HL-60 (cell line): ENCODE measurements at regions not wholly inside any gene's neighbourhood (a gene's known extent, or its start where the extent isn't known, plus 50 kb on each side); places are given as distances from the start of the nearest gene placed in this dataset.

Experiments
- DNase-seq, 2 experiments: peaks; one replicate each; pipeline ENCODE4 v3.0.0-alpha.2; 2010 to 2020; ENCODE audit warnings: low read depth in 1 of 2, low spot score in 1 of 2
- H3K27ac ChIP-seq: fragments of 250-450 bp; sonication (Bioruptor Pico); replicated peaks from 2 replicates; pipeline ENCODE4 v1.5.1; 2020; ENCODE audit warnings: mild to moderate bottlenecking, moderate library complexity
- H3K27me3 ChIP-seq: fragments of 250-450 bp; sonication (Bioruptor Pico); 2 replicates; pipeline ENCODE4 v1.5.1; 2021; ENCODE audit warnings: mild to moderate bottlenecking, moderate library complexity; ENCODE audit not compliant: insufficient read depth, poor library complexity, severe bottlenecking
- H3K4me3 ChIP-seq: replicated peaks from 2 replicates; pipeline ENCODE4 v1.5.1; 2011; ENCODE audit warnings: mild to moderate bottlenecking, control low read depth, low read length; ENCODE audit not compliant: insufficient read depth
- GABPA ChIP-seq: IDR thresholded peaks from 2 replicates; pipeline ENCODE4 v1.6.1; 2012; ENCODE audit warnings: low read depth
- POLR2AphosphoS5 ChIP-seq: IDR thresholded peaks from 2 replicates; pipeline ENCODE4 v1.6.1; 2012; ENCODE audit warnings: low read depth
- SPI1 ChIP-seq: IDR thresholded peaks from 2 replicates; pipeline ENCODE4 v1.6.1; 2012; ENCODE audit warnings: low read depth, mild to moderate bottlenecking, borderline replicate concordance
- TF ChIP-seq, protein P1 (sequence below): IDR thresholded peaks from 2 replicates; pipeline ENCODE4 v1.6.1; 2012; ENCODE audit warnings: low read depth; ENCODE audit not compliant: insufficient replicate concordance
- TF ChIP-seq, protein P2 (sequence below): IDR thresholded peaks from one replicate; pipeline ENCODE4 v1.5.1; 2011; ENCODE audit warnings: low read length, control low read depth, inconsistent platforms; ENCODE audit not compliant: insufficient read depth

DNA sequence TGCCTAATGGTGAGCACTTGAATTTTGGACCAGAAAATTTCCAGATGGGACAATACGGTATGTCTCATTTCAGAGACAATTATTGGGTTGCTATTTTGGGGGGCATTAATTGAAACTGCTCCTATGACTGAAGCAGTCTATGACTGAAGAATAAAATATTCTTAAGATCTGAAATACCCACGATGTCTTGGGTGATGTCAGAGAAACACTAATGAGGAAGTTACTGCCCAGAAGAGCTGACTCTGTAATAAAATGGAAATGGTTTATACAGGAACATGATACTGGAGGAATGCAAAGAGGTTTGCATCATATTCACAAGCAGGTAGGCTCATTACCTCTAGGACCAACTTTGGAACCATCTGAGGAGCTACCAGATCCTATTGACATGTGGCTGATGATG is 68.7 kb downstream of the IL12A start:
- no peak overlapping the region for H3K4me3 ChIP-seq
- DNase-seq, result no peak
- TF ChIP-seq, protein P1, sequence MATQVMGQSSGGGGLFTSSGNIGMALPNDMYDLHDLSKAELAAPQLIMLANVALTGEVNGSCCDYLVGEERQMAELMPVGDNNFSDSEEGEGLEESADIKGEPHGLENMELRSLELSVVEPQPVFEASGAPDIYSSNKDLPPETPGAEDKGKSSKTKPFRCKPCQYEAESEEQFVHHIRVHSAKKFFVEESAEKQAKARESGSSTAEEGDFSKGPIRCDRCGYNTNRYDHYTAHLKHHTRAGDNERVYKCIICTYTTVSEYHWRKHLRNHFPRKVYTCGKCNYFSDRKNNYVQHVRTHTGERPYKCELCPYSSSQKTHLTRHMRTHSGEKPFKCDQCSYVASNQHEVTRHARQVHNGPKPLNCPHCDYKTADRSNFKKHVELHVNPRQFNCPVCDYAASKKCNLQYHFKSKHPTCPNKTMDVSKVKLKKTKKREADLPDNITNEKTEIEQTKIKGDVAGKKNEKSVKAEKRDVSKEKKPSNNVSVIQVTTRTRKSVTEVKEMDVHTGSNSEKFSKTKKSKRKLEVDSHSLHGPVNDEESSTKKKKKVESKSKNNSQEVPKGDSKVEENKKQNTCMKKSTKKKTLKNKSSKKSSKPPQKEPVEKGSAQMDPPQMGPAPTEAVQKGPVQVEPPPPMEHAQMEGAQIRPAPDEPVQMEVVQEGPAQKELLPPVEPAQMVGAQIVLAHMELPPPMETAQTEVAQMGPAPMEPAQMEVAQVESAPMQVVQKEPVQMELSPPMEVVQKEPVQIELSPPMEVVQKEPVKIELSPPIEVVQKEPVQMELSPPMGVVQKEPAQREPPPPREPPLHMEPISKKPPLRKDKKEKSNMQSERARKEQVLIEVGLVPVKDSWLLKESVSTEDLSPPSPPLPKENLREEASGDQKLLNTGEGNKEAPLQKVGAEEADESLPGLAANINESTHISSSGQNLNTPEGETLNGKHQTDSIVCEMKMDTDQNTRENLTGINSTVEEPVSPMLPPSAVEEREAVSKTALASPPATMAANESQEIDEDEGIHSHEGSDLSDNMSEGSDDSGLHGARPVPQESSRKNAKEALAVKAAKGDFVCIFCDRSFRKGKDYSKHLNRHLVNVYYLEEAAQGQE, result no peak
- TF ChIP-seq POLR2AphosphoS5, result no peak
- no peak for TF ChIP-seq GABPA
- no peak overlapping the region for H3K27ac ChIP-seq
- H3K27me3 ChIP-seq, result no peaks in the 10 kb centered on the region

DNA sequence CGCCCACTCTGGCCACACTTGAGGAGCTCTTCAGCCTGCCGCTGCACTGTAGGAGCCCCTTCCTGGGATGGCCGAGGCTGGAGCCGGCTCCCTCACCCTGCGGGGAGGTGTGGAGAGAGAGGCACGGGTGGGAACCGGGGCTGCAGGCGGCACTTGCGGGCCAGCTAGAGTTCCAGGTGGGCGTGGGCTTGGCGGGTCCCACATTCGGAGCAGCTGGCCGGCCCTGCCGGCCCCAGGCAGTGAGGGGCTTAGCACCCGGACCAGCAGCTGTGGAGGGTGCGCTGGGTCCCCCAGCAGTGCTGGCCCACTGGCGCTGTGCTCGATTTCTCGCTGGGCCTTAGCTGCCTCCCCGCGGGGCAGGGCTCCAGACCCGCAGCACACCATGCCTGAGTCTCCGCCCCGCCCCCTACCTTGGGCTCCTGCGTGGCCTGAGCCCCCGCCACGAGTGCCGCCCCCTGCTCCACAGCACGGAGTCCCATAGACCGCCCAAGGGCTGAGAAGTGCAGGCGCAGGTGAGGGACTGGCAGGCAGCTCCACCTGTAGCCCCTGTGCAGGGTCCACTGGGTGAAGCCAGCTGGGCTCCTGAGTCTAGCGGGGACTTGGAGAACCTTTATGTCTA is 71.9 kb downstream of the IL12A start:
- H3K27me3 ChIP-seq, result no peaks in the 10 kb centered on the region
- TF ChIP-seq GABPA (no peak), POLR2AphosphoS5 (no peak), SPI1 (no peak)
- TF ChIP-seq, protein P2, sequence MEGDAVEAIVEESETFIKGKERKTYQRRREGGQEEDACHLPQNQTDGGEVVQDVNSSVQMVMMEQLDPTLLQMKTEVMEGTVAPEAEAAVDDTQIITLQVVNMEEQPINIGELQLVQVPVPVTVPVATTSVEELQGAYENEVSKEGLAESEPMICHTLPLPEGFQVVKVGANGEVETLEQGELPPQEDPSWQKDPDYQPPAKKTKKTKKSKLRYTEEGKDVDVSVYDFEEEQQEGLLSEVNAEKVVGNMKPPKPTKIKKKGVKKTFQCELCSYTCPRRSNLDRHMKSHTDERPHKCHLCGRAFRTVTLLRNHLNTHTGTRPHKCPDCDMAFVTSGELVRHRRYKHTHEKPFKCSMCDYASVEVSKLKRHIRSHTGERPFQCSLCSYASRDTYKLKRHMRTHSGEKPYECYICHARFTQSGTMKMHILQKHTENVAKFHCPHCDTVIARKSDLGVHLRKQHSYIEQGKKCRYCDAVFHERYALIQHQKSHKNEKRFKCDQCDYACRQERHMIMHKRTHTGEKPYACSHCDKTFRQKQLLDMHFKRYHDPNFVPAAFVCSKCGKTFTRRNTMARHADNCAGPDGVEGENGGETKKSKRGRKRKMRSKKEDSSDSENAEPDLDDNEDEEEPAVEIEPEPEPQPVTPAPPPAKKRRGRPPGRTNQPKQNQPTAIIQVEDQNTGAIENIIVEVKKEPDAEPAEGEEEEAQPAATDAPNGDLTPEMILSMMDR, result no peak
- TF ChIP-seq, protein P1, result no peak
- DNase-seq, result no peak
- H3K4me3 ChIP-seq, result no peak overlapping the region
- H3K27ac ChIP-seq, result no peak overlapping the region

DNA sequence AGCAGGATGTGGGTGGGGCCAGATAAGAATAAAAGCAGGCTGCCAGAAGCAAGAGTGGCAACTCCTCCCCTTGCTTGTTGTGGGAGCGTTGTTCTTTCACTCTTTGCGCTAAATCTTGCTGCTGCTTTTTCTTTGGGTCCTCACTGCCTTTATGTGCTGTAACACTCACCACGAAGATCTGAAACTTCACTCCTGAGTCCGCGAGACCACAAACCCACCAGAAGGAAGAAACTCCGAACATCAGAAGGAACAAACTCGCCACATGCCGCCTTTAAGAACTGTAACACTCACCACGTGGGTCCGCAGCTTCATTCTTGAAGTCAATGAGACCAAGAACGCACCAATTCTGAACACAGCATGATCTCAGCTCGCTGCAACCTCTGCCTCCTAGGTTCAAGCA is 72.9 kb downstream of the IL12A start:
- no peak for DNase-seq

More for the DNA sequence above, 72.9 kb downstream of the IL12A start:
- H3K4me3 ChIP-seq, result no peak overlapping the region
- no peak overlapping the region for H3K27ac ChIP-seq
- H3K27me3 ChIP-seq, result no peaks in the 10 kb centered on the region
- TF ChIP-seq POLR2AphosphoS5 (no peak), GABPA (no peak), SPI1 (no peak)
- TF ChIP-seq, protein P2, result no peak
- TF ChIP-seq, protein P1, result no peak
